Stimulated activated naive B cell treated with anti-CD40 and anti-IgM and Interleukin-4, amounts not matched to agents 10 μg/mL and 1 μg/mL and 100 μg/mL, for 72 hours (primary cell): ENCODE measurements at regions not wholly inside any gene's neighbourhood (a gene's known extent, or its start where the extent isn't known, plus 50 kb on each side); places are given as distances from the start of the nearest gene placed in this dataset.

Source experiments
- ATAC-seq, 2 donors: fragments of 150-1000 bp; cut with Tn5 transposase; replicated peaks; 2 replicates each; pipeline ENCODE4 v1.10.0; 2021; ENCODE audit warnings: moderate library complexity in 1 of 2
- DNase-seq: peaks from one replicate; pipeline ENCODE4 v3.0.0; 2021
- H3K27ac Mint-ChIP-seq: one replicate; pipeline ENCODE4 v1.8.0; 2022; ENCODE audit warnings: mild to moderate bottlenecking, mixed read lengths
- H3K27me3 Mint-ChIP-seq, 2 donors: one replicate each; pipeline ENCODE4 v1.8.0; 2022; ENCODE audit warnings: mixed read lengths in 2 of 2
- H3K36me3 Mint-ChIP-seq, 2 donors: one replicate each; pipeline ENCODE4 v1.8.0; 2022; ENCODE audit warnings: mixed read lengths in 2 of 2, mild to moderate bottlenecking in 1 of 2
- H3K4me1 Mint-ChIP-seq, 2 donors: one replicate each; pipeline ENCODE4 v1.8.0; 2022; ENCODE audit warnings: mixed read lengths in 2 of 2, mild to moderate bottlenecking in 1 of 2
- H3K4me3 Mint-ChIP-seq, 2 donors: one replicate each; pipeline ENCODE4 v1.8.0; 2022; ENCODE audit warnings: mild to moderate bottlenecking in 2 of 2, mixed read lengths in 2 of 2, moderate library complexity in 1 of 2
- H3K9me3 Mint-ChIP-seq, 2 donors: one replicate each; pipeline ENCODE4 v1.8.0; 2022; ENCODE audit warnings: mixed read lengths in 2 of 2, mild to moderate bottlenecking in 1 of 2

- H3K4me1 Mint-ChIP-seq, result no peaks in the 10 kb centered on the region
- no peak for DNase-seq
- peaks cover 1 to 4% of the 10 kb centered on the region in 2 donors for H3K9me3 Mint-ChIP-seq
- no peak overlapping the region for H3K27ac Mint-ChIP-seq
- no peak for ATAC-seq
- peaks cover 5 to 9% of the 10 kb centered on the region in 2 donors for H3K27me3 Mint-ChIP-seq
- H3K36me3 Mint-ChIP-seq, result no peaks in the 10 kb centered on the region
- no peak overlapping the region for H3K4me3 Mint-ChIP-seq
These were observed 323.0 kb upstream of the PODXL start for GRCh38 chr7:131879424-131879823.

DNA sequence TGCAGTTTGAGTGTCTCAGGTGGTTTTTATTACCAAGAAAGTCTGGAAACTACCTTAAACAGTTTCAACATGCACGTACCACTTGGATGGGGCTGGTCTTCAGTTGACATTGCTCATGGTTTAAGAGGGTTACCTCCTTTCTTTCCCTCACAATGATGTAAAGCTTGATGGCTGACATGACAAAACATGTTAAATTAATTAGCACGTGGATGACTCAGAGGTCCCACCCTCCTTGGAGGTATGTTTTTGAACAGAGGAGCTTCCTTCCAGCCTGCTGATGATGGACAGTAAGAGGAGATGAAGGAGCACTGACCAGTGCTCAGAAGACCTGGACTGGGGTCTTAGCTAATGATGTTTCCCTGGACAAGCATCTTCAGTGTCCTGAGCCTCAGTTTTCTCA, 322.3 kb upstream of the PODXL start:
- H3K4me1 Mint-ChIP-seq, result no peaks in the 10 kb centered on the region
- no peak for DNase-seq

DNA sequence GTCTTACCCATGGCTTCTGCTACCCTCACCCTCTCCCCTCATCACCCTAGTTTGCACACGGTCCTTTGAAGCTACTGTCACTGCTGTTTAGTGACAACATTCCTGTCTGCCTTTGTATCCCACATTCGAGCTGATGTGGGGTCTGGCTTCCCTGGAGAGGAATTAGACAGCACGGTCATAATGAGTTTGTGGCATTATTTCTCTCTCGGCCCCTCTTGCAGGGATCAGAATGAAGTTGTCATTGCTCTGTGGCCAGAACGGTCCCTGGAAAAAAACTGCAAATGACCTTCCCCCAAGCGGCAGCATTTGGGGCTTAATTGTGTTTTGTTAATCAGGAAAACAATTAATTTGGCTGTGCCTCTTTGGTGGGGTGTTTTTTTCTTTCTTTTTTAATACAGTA, 317.2 kb upstream of the PODXL start:
- no peak overlapping the region for H3K4me3 Mint-ChIP-seq
- H3K27me3 Mint-ChIP-seq, result peaks cover 0 to 7% of the 10 kb centered on the region in 2 donors
- no peak overlapping the region for H3K27ac Mint-ChIP-seq
- H3K36me3 Mint-ChIP-seq, result no peaks in the 10 kb centered on the region
- no peak for ATAC-seq
- no peak for DNase-seq
- no peaks in the 10 kb centered on the region for H3K4me1 Mint-ChIP-seq
- peaks cover 0 to 3% of the 10 kb centered on the region in 2 donors for H3K9me3 Mint-ChIP-seq

More for the DNA sequence above, 322.3 kb upstream of the PODXL start:
- Mint-ChIP-seq H3K27me3 (peaks cover 5 to 9% of the 10 kb centered on the region in 2 donors), H3K36me3 (no peaks in the 10 kb centered on the region), H3K9me3 (no peaks in the 10 kb centered on the region), H3K27ac (no peak overlapping the region), H3K4me3 (no peak overlapping the region)
- ATAC-seq, result no peak

GRCh38 chr7:131869986-131870385, 313.6 kb upstream of the PODXL start:
- DNase-seq (no peak), ATAC-seq (no peak)
- H3K27me3 Mint-ChIP-seq, result peaks cover 0 to 7% of the 10 kb centered on the region in 2 donors
- no peak overlapping the region for H3K4me3 Mint-ChIP-seq
- H3K9me3 Mint-ChIP-seq, result peaks cover 0 to 3% of the 10 kb centered on the region in 2 donors
- no peaks in the 10 kb centered on the region for H3K36me3 Mint-ChIP-seq
- no peaks in the 10 kb centered on the region for H3K4me1 Mint-ChIP-seq
- no peak overlapping the region for H3K27ac Mint-ChIP-seq

DNA sequence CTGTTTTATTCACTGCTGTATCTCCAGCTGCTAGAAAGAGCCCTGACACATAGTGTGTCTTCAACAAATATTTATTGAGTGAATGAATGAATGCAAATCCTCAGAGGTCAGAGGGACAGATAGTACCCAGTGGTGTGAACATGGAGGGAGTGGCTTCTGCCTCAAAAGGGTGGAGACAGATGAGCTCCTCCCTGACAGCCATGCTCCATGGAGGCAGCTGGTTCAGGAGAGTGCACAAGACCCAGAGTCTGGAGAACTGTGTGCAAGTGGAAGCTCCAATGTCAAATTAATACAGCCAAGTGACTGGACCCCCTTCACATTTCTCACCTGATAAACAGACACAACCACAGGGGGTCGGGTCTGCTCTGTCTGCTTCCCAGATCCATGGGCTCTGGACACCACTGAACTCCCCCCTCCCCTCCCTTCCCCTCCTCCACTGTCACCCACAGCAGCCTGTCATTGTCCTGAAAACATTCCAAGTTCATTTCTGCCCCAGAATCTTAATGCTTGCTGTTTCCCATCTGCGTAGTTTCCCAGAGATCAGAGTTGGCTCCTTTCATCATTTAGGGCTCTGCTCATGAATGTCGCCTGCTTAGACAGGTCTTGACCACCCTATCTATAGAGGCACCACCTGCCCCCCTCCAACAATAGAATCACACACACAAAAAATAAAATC, 312.9 kb upstream of the PODXL start:
- Mint-ChIP-seq H3K4me1 (no peaks in the 10 kb centered on the region), H3K27me3 (peaks cover 0 to 7% of the 10 kb centered on the region in 2 donors), H3K36me3 (no peaks in the 10 kb centered on the region), H3K27ac (no peak overlapping the region), H3K4me3 (no peak overlapping the region), H3K9me3 (peaks cover 0 to 3% of the 10 kb centered on the region in 2 donors)
- DNase-seq, result no peak
- ATAC-seq, result no peak

- no peaks in the 10 kb centered on the region for H3K36me3 Mint-ChIP-seq
- no peak overlapping the region for H3K27ac Mint-ChIP-seq
- no peak overlapping the region for H3K4me3 Mint-ChIP-seq
- H3K27me3 Mint-ChIP-seq, result peaks cover 0 to 4% of the 10 kb centered on the region in 2 donors
- ATAC-seq (no peak), DNase-seq (no peak)
- peaks cover 0 to 3% of the 10 kb centered on the region in 2 donors for H3K9me3 Mint-ChIP-seq
- H3K4me1 Mint-ChIP-seq, result no peaks in the 10 kb centered on the region
These were observed 311.0 kb upstream of the PODXL start for GRCh38 chr7:131867461-131867860.

DNA sequence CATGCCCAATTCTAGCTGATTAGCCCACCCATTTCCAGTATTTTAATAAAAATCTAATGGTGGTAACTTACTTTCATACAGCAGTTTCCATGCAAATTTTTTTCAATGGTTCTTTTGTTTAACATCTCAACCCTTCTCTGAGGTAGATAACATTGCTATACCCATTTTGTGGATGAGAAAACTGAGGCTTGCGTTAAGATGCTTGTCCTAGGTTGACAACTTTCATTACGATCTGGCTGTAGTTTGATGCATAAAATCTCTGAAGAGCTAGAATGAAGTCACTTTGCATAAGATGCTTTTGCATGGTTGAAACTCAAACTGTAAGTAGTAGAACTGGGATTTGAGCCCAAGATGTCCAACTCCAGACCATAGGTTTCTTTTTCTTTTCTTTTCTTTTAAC, 309.5 kb upstream of the PODXL start:
- Mint-ChIP-seq H3K9me3 (no peaks in the 10 kb centered on the region), H3K4me1 (no peaks in the 10 kb centered on the region), H3K27me3 (peaks cover 0 to 4% of the 10 kb centered on the region in 2 donors), H3K27ac (no peak overlapping the region), H3K36me3 (no peaks in the 10 kb centered on the region), H3K4me3 (no peak overlapping the region)
- DNase-seq (no peak), ATAC-seq (no peak)

- Mint-ChIP-seq H3K9me3 (no peaks in the 10 kb centered on the region), H3K36me3 (no peaks in the 10 kb centered on the region), H3K4me1 (no peaks in the 10 kb centered on the region), H3K27me3 (peaks cover 0 to 3% of the 10 kb centered on the region in 2 donors), H3K27ac (no peak overlapping the region), H3K4me3 (no peak overlapping the region)
- ATAC-seq, result no peak
- no peak for DNase-seq
These were observed 305.4 kb upstream of the PODXL start for GRCh38 chr7:131861620-131862346.

DNA sequence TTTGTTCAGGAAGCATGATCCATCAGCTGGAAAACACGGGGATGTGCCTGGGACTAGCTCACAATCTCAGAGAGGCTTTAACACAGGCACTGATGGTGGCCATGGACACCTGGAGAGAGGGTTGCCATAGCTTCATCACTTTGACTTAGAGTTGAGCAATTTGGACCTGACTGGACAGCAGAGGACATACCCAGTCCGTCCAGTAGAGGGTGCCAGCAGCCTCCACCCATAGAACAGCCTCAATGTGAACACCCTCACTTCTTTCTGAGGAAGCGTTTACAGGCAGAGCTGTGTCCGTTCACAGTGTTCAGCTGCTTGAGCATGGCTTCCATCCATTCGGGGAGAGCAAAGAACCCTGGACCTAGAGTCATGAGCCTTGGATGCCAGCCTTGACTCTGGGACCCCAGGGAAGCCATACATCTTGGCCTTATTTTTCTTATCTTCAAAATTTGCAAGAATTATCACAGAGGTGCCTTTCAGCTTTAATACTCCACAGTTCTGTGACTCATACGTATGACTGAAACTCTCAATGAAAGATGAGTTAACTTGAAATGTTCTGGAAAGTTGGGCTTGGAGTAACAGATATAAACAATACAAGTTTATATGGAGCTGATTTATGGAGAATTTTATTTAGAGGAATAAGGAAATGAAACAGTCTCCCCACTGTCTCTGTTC, 302.9 kb upstream of the PODXL start:
- DNase-seq (peak; percentile 23), ATAC-seq (peak; percentile 84 to 90)
- Mint-ChIP-seq H3K9me3 (peaks cover 9 to 14% of the 10 kb centered on the region in 2 donors), H3K36me3 (no peaks in the 10 kb centered on the region), H3K4me1 (no peaks in the 10 kb centered on the region), H3K27ac (no peak overlapping the region), H3K4me3 (no peak overlapping the region), H3K27me3 (peaks cover 0 to 3% of the 10 kb centered on the region in 2 donors)

DNA sequence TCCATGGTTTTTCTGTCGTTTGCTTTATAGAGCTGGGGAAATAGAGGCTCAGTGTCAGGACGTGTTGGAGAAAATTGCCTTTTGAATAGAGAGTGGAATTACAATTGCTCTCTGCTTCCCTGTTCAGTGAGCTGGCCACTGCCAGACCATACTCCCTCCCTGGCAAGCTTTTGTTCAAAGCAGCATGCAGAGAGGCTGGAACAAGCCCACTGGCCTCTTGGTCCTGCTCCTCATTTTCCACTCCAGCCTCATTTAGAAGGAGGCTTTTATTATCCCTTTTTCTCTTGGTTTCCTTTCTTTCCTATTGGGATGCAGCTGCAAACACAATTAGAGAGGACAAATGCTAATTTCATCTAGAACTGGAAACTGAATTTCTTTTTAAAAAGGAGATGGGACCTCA, 302.2 kb upstream of the PODXL start:
- Mint-ChIP-seq H3K27me3 (peaks cover 0 to 3% of the 10 kb centered on the region in 2 donors), H3K4me3 (no peak overlapping the region), H3K27ac (no peak overlapping the region), H3K4me1 (no peaks in the 10 kb centered on the region), H3K9me3 (peaks cover 12 to 18% of the 10 kb centered on the region in 2 donors), H3K36me3 (no peaks in the 10 kb centered on the region)
- no peak for ATAC-seq
- no peak for DNase-seq

GRCh38 chr7:131849472-131849871, 293.0 kb upstream of the PODXL start:
- no peak for DNase-seq
- no peak for ATAC-seq
- H3K36me3 Mint-ChIP-seq, result peaks cover 0 to 2% of the 10 kb centered on the region in 2 donors
- no peak overlapping the region for H3K4me3 Mint-ChIP-seq
- peaks cover 8 to 12% of the 10 kb centered on the region in 2 donors for H3K27me3 Mint-ChIP-seq
- H3K9me3 Mint-ChIP-seq, result peaks cover 7 to 8% of the 10 kb centered on the region in 2 donors
- H3K27ac Mint-ChIP-seq, result no peak overlapping the region
- H3K4me1 Mint-ChIP-seq, result no peaks in the 10 kb centered on the region

- DNase-seq (no peak), ATAC-seq (no peak)
- no peak overlapping the region for H3K4me3 Mint-ChIP-seq
- H3K27ac Mint-ChIP-seq, result no peak overlapping the region
- H3K4me1 Mint-ChIP-seq, result no peaks in the 10 kb centered on the region
- peaks cover 0 to 4% of the 10 kb centered on the region in 2 donors for H3K9me3 Mint-ChIP-seq
- H3K27me3 Mint-ChIP-seq, result peaks cover 8 to 12% of the 10 kb centered on the region in 2 donors
- H3K36me3 Mint-ChIP-seq, result peaks cover 0 to 2% of the 10 kb centered on the region in 2 donors
These were observed 291.6 kb upstream of the PODXL start for GRCh38 chr7:131848033-131848432.

DNA sequence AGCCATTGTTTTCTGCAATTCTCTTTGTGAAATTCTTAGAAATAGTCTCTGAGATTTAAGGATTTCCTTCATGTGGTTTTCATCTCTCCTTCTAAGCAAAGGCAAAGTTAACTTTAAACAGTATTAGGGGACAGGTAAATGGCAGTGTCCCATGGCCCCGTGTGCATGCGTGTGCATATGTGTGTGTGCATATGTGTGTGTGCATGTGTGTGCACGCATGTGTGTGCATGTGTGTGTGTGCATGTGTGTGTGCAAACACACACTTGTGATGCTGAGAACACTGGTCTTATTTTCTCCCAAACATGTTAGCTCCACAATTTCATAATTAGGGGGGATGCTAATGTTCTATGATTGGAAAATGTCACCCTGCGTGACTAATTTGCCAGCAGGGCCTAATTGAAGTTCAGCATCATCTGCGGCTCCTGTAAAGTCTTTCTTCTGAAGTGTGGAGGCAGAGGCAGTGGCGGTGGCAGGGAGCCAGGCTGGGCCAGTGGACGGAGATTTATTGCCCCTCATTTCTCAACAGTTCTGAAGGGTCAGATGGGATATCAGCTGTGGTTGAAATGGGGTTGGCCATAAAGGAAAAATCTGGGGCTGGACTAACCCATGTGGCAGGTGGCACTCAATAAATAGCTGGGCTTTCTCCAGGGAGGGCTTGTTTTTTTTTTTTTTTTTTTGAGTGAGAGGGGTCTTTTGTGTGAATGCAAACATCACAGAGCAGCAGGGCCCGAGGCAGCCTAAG, 289.3 kb upstream of the PODXL start:
- DNase-seq, result no peak
- Mint-ChIP-seq H3K27me3 (peaks cover 8 to 12% of the 10 kb centered on the region in 2 donors), H3K4me1 (no peaks in the 10 kb centered on the region), H3K27ac (no peak overlapping the region), H3K9me3 (peaks cover 0 to 4% of the 10 kb centered on the region in 2 donors), H3K4me3 (no peak overlapping the region), H3K36me3 (peaks cover 0 to 2% of the 10 kb centered on the region in 2 donors)
- no peak for ATAC-seq

GRCh38 chr7:131844369-131844768, 287.9 kb upstream of the PODXL start:
- peaks cover 0 to 4% of the 10 kb centered on the region in 2 donors for H3K9me3 Mint-ChIP-seq
- H3K4me1 Mint-ChIP-seq, result no peaks in the 10 kb centered on the region
- peaks cover 8 to 12% of the 10 kb centered on the region in 2 donors for H3K27me3 Mint-ChIP-seq
- DNase-seq (no peak), ATAC-seq (no peak)
- H3K4me3 Mint-ChIP-seq, result no peak overlapping the region
- H3K36me3 Mint-ChIP-seq, result peaks cover 0 to 2% of the 10 kb centered on the region in 2 donors
- no peak overlapping the region for H3K27ac Mint-ChIP-seq
